ENCODE measurements at regions not wholly inside any gene's neighbourhood (a gene's known extent, or its start where the extent isn't known, plus 50 kb on each side); places are given as distances from the start of the nearest gene placed in this dataset.

- intact Hi-C loops (cut with micrococcal nuclease) (no loop called here), dilution Hi-C loops (cut with MboI; ENCODE audit: extremely low pct_ligation_motif_present, low sequenced_read_pairs) (no loop called here)
- Histone ChIP-seq H3K9ac (replicated peaks; ENCODE audit: extremely low read depth, insufficient read depth, low read length) (no peak overlapping the region), H2AFZ (ENCODE audit: low read depth, low read length) (no peak overlapping the region), H4K20me1 (replicated peaks; ENCODE audit: control insufficient read depth, extremely low read depth, insufficient read depth, low read length) (no peaks in the 10 kb centered on the region), H3K4me1 (ENCODE audit: control insufficient read depth, extremely low read depth, insufficient read depth, low read length) (peaks cover 3% of the 10 kb centered on the region), H3K9me1 (replicated peaks; ENCODE audit: control insufficient read depth, extremely low read depth, insufficient read depth, low read length) (no peaks in the 10 kb centered on the region), H3K4me2 (ENCODE audit: insufficient read depth, low read length) (no peak overlapping the region), H3K79me2 (ENCODE audit: control insufficient read depth, insufficient read depth, low read length) (no peaks in the 10 kb centered on the region), H3K27me3 (ENCODE audit: control insufficient read depth in 2 of 2, insufficient read depth in 2 of 2, low read length in 2 of 2) (no peaks in the 10 kb centered on the region), H3K27ac (ENCODE audit: insufficient read depth, low read depth, low read length) (no peak overlapping the region), H3K4me3 (replicated peaks in 1 of 3; ENCODE audit: insufficient read depth in 1 of 3, low read depth in 1 of 3, low read length in 3 of 3) (no peak overlapping the region), H3K9me3 (replicated peaks; ENCODE audit: control insufficient read depth, insufficient read depth, low read length) (no peaks in the 10 kb centered on the region), H3K36me3 (ENCODE audit: control insufficient read depth in 2 of 2, extremely low read depth in 1 of 2, insufficient read depth in 2 of 2, low read length in 2 of 2) (no peaks in the 10 kb centered on the region)
- DNase-seq (ENCODE audit: low read depth, low spot score) (peak; percentile 46), FAIRE-seq (no peak)
- ChIA-PET POLR2A (no interaction called here), CTCF (interaction anchor here (1.0 kb wide), 1 partner anchor 13 kb away, joined by 4 read pairs; no protein-coding TSS in a partner anchor)
- no TSS peak for BruUV-seq (replicated peaks)
- no peak for TF ChIP-seq MYC (IDR thresholded peaks at IDR 0.05; ENCODE audit: low read depth, low read length)
- TF ChIP-seq CTCF (IDR thresholded peaks at IDR 0.05; ENCODE audit: extremely low read depth in 1 of 2, insufficient read depth in 1 of 2, low read depth in 1 of 2, low read length in 2 of 2), result no peak
- no peak for TF ChIP-seq POLR2AphosphoS5 (IDR thresholded peaks at IDR 0.05; ENCODE audit: insufficient read depth, low read depth, low read length)
- TF ChIP-seq MAX (IDR thresholded peaks at IDR 0.05; ENCODE audit: insufficient read depth, insufficient read length), result no peak
- no peak for TF ChIP-seq GATA2 (IDR thresholded peaks at IDR 0.05; ENCODE audit: insufficient read depth, insufficient read length, low read depth, low read length)
- TF ChIP-seq FOS (IDR thresholded peaks at IDR 0.05; ENCODE audit: borderline replicate concordance, insufficient read depth, low read length), result no peak
- TF ChIP-seq EZH2 (IDR thresholded peaks at IDR 0.05; ENCODE audit: borderline replicate concordance, low read depth, low read length, severe bottlenecking), result no peak
- no peak for TF ChIP-seq JUN (IDR thresholded peaks at IDR 0.05; ENCODE audit: borderline replicate concordance, insufficient read depth, insufficient read length, low read depth)
- no peak for TF ChIP-seq POLR2A (IDR thresholded peaks at IDR 0.05; ENCODE audit: low read depth, low read length)
Observed at GRCh38 chr10:4331150-4331549, 494.9 kb upstream of the AKR1E2 start.
